A673 (cell line): ENCODE measurements at regions not wholly inside any gene's neighbourhood (a gene's known extent, or its start where the extent isn't known, plus 50 kb on each side); places are given as distances from the start of the nearest gene placed in this dataset.

Source experiments
- BruUV-seq: library from RNA; stranded (reverse); fragments of 400-500 nt; replicated peaks from 2 replicates; lab custom pipeline; 2021; lab: Mats Ljungman, UMichigan
- CTCF ChIA-PET: fragments of 300-600 bp; sonication (Branson Sonifier 250); formaldehyde crosslinking; loops from one replicate; lab custom pipeline; 2022; ENCODE audit warnings: antibody characterized with exemption; lab: Charles Lee
- POLR2A ChIA-PET: fragments of 300-600 bp; sonication (Branson Sonifier 250); formaldehyde crosslinking; loops from one replicate; lab custom pipeline; 2022; ENCODE audit warnings: antibody characterized with exemption; ENCODE audit not compliant: low non-redundant PET; lab: Charles Lee
- DNase-seq: peaks from one replicate; pipeline ENCODE4 v3.0.0-alpha.2; 2015; ENCODE audit warnings: low spot score
- H3K27ac ChIP-seq: fragments of 200-600 bp; sonication (generic); 2 replicates; pipeline ENCODE4 v1.5.1; 2016; ENCODE audit warnings: mixed run types, low read depth, mild to moderate bottlenecking, mixed read lengths, antibody characterized with exemption, low read length; ENCODE audit not compliant: poor library complexity, severe bottlenecking
- H3K27me3 ChIP-seq: fragments of 200-600 bp; sonication (generic); replicated peaks from 2 replicates; pipeline ENCODE4 v1.6.1; 2017; ENCODE audit warnings: mixed run types, low read depth, mild to moderate bottlenecking, mixed read lengths, antibody characterized with exemption, low read length; ENCODE audit not compliant: insufficient read depth, poor library complexity
- H3K36me3 ChIP-seq: fragments of 200-600 bp; sonication (generic); 2 replicates; pipeline ENCODE4 v1.6.1; 2016; ENCODE audit warnings: mixed run types, mild to moderate bottlenecking, mixed read lengths, antibody characterized with exemption, low read length; ENCODE audit not compliant: insufficient read depth, poor library complexity, severe bottlenecking
- H3K4me1 ChIP-seq: fragments of 200-600 bp; sonication (generic); 2 replicates; pipeline ENCODE4 v1.6.1; 2017; ENCODE audit warnings: mixed run types, mild to moderate bottlenecking, mixed read lengths, antibody characterized with exemption, low read length; ENCODE audit not compliant: insufficient read depth, poor library complexity, severe bottlenecking
- H3K4me3 ChIP-seq: fragments of 200-600 bp; sonication (generic); 2 replicates; pipeline ENCODE4 v1.5.1; 2016; ENCODE audit warnings: low read depth, mixed run types, mild to moderate bottlenecking, mixed read lengths, low read length; ENCODE audit not compliant: poor library complexity, severe bottlenecking
- H3K9me3 ChIP-seq: fragments of 200-600 bp; sonication (generic); 2 replicates; pipeline ENCODE4 v1.6.1; 2016; ENCODE audit warnings: mixed run types, low read depth, mild to moderate bottlenecking, mixed read lengths, antibody characterized with exemption, low read length; ENCODE audit not compliant: poor library complexity, severe bottlenecking
- EZH2 ChIP-seq: fragments of 200-600 bp; sonication (generic); IDR thresholded peaks from 2 replicates; pipeline ENCODE4 v1.6.1; 2017; ENCODE audit warnings: borderline replicate concordance, low read depth, mild to moderate bottlenecking, mixed read lengths, antibody characterized with exemption, low read length; ENCODE audit not compliant: poor library complexity, severe bottlenecking
- intact Hi-C: fragments of 100-400 bp; cut with micrococcal nuclease; formaldehyde crosslinking; loops from one replicate; pipeline ENCODE4 v1.10.0; 2022; ENCODE audit not compliant: unreplicated experiment
- TF ChIP-seq, protein P1 (sequence below): fragments of 300-800, 200-600 bp; sonication (generic); conservative IDR thresholded peaks from 2 replicates; pipeline ENCODE4 v1.5.1; 2017; ENCODE audit warnings: low read depth, mild to moderate bottlenecking, antibody characterized with exemption, low read length, moderate library complexity, mixed read lengths

- POLR2A ChIA-PET = no interaction called here
- intact Hi-C loops = no loop called here
- peaks cover 18% of the 10 kb centered on the region for H3K27me3 ChIP-seq
- CTCF ChIA-PET = no interaction called here
- H3K27ac ChIP-seq = no peak overlapping the region
- H3K9me3 ChIP-seq = no peaks in the 10 kb centered on the region
- no TSS peak for BruUV-seq
- no peaks in the 10 kb centered on the region for H3K36me3 ChIP-seq
- no peak for DNase-seq
- TF ChIP-seq, protein P1, sequence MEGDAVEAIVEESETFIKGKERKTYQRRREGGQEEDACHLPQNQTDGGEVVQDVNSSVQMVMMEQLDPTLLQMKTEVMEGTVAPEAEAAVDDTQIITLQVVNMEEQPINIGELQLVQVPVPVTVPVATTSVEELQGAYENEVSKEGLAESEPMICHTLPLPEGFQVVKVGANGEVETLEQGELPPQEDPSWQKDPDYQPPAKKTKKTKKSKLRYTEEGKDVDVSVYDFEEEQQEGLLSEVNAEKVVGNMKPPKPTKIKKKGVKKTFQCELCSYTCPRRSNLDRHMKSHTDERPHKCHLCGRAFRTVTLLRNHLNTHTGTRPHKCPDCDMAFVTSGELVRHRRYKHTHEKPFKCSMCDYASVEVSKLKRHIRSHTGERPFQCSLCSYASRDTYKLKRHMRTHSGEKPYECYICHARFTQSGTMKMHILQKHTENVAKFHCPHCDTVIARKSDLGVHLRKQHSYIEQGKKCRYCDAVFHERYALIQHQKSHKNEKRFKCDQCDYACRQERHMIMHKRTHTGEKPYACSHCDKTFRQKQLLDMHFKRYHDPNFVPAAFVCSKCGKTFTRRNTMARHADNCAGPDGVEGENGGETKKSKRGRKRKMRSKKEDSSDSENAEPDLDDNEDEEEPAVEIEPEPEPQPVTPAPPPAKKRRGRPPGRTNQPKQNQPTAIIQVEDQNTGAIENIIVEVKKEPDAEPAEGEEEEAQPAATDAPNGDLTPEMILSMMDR = no peak
- no peak for TF ChIP-seq EZH2
- no peaks in the 10 kb centered on the region for H3K4me1 ChIP-seq
- no peak overlapping the region for H3K4me3 ChIP-seq
Measured at GRCh38 chr10:90051474-90051873, 350.1 kb downstream of the KIF20B start.

DNA sequence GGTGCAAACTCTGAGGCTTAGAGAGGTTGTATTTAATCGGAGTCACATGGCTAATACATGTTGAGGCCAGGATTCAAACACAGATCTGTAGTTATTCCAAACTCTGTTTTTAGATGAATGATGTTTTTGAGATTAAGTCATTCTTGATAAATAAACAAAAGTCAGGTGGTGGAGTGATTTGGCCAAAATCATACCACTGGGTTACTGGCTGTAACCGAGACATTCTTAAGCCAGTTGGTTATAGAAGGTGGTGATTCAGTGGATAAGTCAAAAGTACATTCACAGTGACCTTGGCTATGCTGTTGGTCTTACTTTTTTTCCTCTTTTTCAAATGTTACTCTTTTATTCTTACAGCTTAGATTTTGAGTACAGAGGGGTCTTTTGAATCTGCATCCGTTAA lies 361.4 kb downstream of the KIF20B start:
- intact Hi-C loops = no loop called here
- Histone ChIP-seq H3K36me3 (no peaks in the 10 kb centered on the region), H3K9me3 (no peaks in the 10 kb centered on the region), H3K4me3 (no peak overlapping the region), H3K27ac (no peak overlapping the region), H3K4me1 (no peaks in the 10 kb centered on the region), H3K27me3 (peaks cover 18% of the 10 kb centered on the region)
- ChIA-PET POLR2A (no interaction called here), CTCF (no interaction called here)
- BruUV-seq = no TSS peak
- DNase-seq = no peak
- TF ChIP-seq, protein P1 = no peak
- no peak for TF ChIP-seq EZH2

DNA sequence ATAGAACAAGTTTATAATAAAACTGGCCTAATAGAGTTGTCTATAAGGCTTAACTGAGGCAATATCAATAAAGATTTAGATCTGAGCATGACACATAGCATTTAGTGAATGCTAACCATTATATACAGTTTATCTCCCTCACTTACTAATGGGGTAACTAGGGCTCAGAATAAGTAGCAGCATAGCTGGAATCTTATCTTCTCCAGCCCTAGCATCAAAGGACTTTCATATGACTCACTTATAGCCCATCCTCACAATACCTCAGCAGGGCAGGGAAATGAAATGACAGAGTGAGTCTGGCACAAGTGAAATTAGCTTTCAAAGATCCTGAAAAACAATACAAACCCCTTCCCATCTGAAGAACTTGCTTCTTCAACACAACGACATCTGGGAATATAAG lies 362.9 kb downstream of the KIF20B start:
- no TSS peak for BruUV-seq
- intact Hi-C loops = no loop called here
- no peaks in the 10 kb centered on the region for H3K36me3 ChIP-seq
- no peaks in the 10 kb centered on the region for H3K4me1 ChIP-seq
- H3K27me3 ChIP-seq = peaks cover 6% of the 10 kb centered on the region
- TF ChIP-seq EZH2 = no peak
- TF ChIP-seq, protein P1 = no peak
- H3K4me3 ChIP-seq = no peak overlapping the region
- DNase-seq = no peak
- H3K9me3 ChIP-seq = no peaks in the 10 kb centered on the region
- CTCF ChIA-PET = no interaction called here
- POLR2A ChIA-PET = no interaction called here
- H3K27ac ChIP-seq = no peak overlapping the region
